K562 (cell line): ENCODE measurements at regions not wholly inside any gene's neighbourhood (a gene's known extent, or its start where the extent isn't known, plus 50 kb on each side); places are given as distances from the start of the nearest gene placed in this dataset.

Experiments
- ATAC-seq: fragments of 200-7000 bp; cut with Tn5 transposase; 3 replicates; pipeline ENCODE4 v1.9.1; 2020; ENCODE audit warnings: moderate library complexity
- BruUV-seq: library from RNA; stranded (reverse); fragments of 400-500 nt; replicated peaks from 2 replicates; lab custom pipeline; 2021; lab: Mats Ljungman, UMichigan
- CTCF ChIA-PET: fragments of 300-600 bp; formaldehyde crosslinking; extraction: SDS; loops from one replicate; lab custom pipeline; 2021; ENCODE audit warnings: low intra/inter-chr PET ratio; lab: Yijun Ruan, JAX
- POLR2A ChIA-PET: fragments of 300-600, 350-650 bp; sonication (Branson Sonifier 250); formaldehyde crosslinking; extraction: SDS; loops from one replicate; lab custom pipeline; 2021; ENCODE audit warnings: antibody characterized with exemption, inconsistent platforms; lab: Yijun Ruan, JAX
- DNase-seq, 4 experiments: peaks; one replicate each; pipeline versions ENCODE4 v3.0.0 to v3.0.0-alpha.2; 2011 to 2018; ENCODE audit warnings: low spot score in 3 of 4, mixed read lengths in 3 of 4; ENCODE audit errors: extremely low read depth in 1 of 4
- FAIRE-seq: peaks from 2 replicates; lab custom pipeline; 2011; peaks lifted over from hg19 to GRCh38; lab: Jason Lieb, UNC
- H2AFZ ChIP-seq: 2 replicates; pipeline ENCODE4 v1.6.0; 2011; ENCODE audit warnings: low read depth, low read length, control low read depth, inconsistent platforms
- H3K27ac ChIP-seq: fragments of 200-600 bp; 3 replicates; pipeline ENCODE4 v1.8.0; 2011; ENCODE audit warnings: low read depth, mild to moderate bottlenecking, control low read depth, inconsistent platforms, low read length, moderate library complexity, mixed read lengths; ENCODE audit errors: extremely low read depth
- H3K27me3 ChIP-seq, 2 experiments: fragments of 300-600 bp in 1 of 2; 2 replicates in 1 of 2; 3 replicates in 1 of 2; pipeline versions ENCODE4 v1.6.0 to v1.8.0; 2011; ENCODE audit warnings: inconsistent platforms in 2 of 2, low read length in 2 of 2, mild to moderate bottlenecking in 1 of 2, mixed read lengths in 1 of 2, moderate library complexity in 1 of 2; ENCODE audit not compliant: control insufficient read depth in 2 of 2, insufficient read depth in 2 of 2
- H3K36me3 ChIP-seq: fragments of 300-600 bp; 3 replicates; pipeline ENCODE4 v1.8.0; 2011; ENCODE audit warnings: mild to moderate bottlenecking, low read length, inconsistent platforms; ENCODE audit not compliant: control insufficient read depth, insufficient read depth
- H3K4me1 ChIP-seq, 2 experiments: fragments of 200-600 bp in 1 of 2; replicated peaks in 1 of 2; 2 replicates in 1 of 2; 3 replicates in 1 of 2; pipeline versions ENCODE4 v1.5.1 to v1.8.0; 2011; ENCODE audit warnings: inconsistent platforms in 2 of 2, low read length in 2 of 2, mild to moderate bottlenecking in 1 of 2, mixed read lengths in 1 of 2, moderate library complexity in 1 of 2; ENCODE audit not compliant: control insufficient read depth in 2 of 2, insufficient read depth in 2 of 2
- H3K4me2 ChIP-seq: 2 replicates; pipeline ENCODE4 v1.6.1; 2011; ENCODE audit warnings: low read length, control low read depth, inconsistent platforms, mixed read lengths; ENCODE audit not compliant: insufficient read depth
- H3K4me3 ChIP-seq: fragments of 200-600 bp; sonication (generic), shearing (Covaris generic); 2 replicates; pipeline ENCODE4 v1.5.1; 2016; ENCODE audit warnings: control low read depth, inconsistent platforms
- H3K79me2 ChIP-seq: fragments of 200-600 bp; 3 replicates; pipeline ENCODE4 v1.8.0; 2011; ENCODE audit warnings: low read length, inconsistent platforms; ENCODE audit not compliant: control insufficient read depth, insufficient read depth
- H3K9ac ChIP-seq, 2 experiments: 2 replicates each; pipeline versions ENCODE4 v1.6.0 to v1.6.1; 2011; ENCODE audit warnings: low read depth in 2 of 2, low read length in 2 of 2, control low read depth in 1 of 2, inconsistent platforms in 1 of 2, mild to moderate bottlenecking in 1 of 2, mixed read lengths in 1 of 2; ENCODE audit not compliant: insufficient read depth in 1 of 2
- H3K9me1 ChIP-seq: one replicate; pipeline ENCODE4 v1.6.0; 2011; ENCODE audit warnings: inconsistent platforms, mild to moderate bottlenecking, low read length, moderate library complexity; ENCODE audit not compliant: control insufficient read depth, insufficient read depth
- H3K9me3 ChIP-seq: replicated peaks from 2 replicates; pipeline ENCODE4 v1.5.1; 2011; ENCODE audit warnings: low read depth, low read length, inconsistent platforms; ENCODE audit not compliant: control insufficient read depth, insufficient read depth
- H4K20me1 ChIP-seq: replicated peaks from 2 replicates; pipeline ENCODE4 v1.6.1; 2011; ENCODE audit warnings: low read length, inconsistent platforms, mixed read lengths; ENCODE audit not compliant: control insufficient read depth, insufficient read depth
- BRCA1 ChIP-seq, 2 experiments: fragments of 450-650 bp in 1 of 2; sonication (generic) in 1 of 2; formaldehyde crosslinking in 1 of 2; IDR thresholded peaks; 2 replicates each; pipeline versions ENCODE4 v1.5.0 to v1.6.1; 2017 to 2020; ENCODE audit warnings: mild to moderate bottlenecking in 1 of 2, missing genetic modification reagents in 1 of 2
- HMG20B ChIP-seq: fragments of 250-450 bp; sonication (Bioruptor Pico); IDR thresholded peaks from 2 replicates; pipeline ENCODE4 v1.5.0; 2021; ENCODE audit warnings: mild to moderate bottlenecking
- NCOA6 ChIP-seq: fragments of 450-650 bp; IDR thresholded peaks from 2 replicates; pipeline ENCODE4 v1.6.1; 2017; ENCODE audit warnings: mild to moderate bottlenecking
- NR2F6 ChIP-seq: fragments of 450-650 bp; formaldehyde crosslinking; IDR thresholded peaks from 2 replicates; pipeline ENCODE4 v1.4.0; 2020; ENCODE audit warnings: mild to moderate bottlenecking
- PCBP1 ChIP-seq: fragments of 200-400 bp; formaldehyde crosslinking; IDR thresholded peaks from 2 replicates; pipeline ENCODE4 v1.6.1; 2018; ENCODE audit warnings: mild to moderate bottlenecking, low read depth, low read length; ENCODE audit not compliant: poor library complexity, severe bottlenecking
- PREB ChIP-seq: sonication (generic); formaldehyde crosslinking; IDR thresholded peaks from 2 replicates; pipeline ENCODE4 v1.8.1; 2023; ENCODE audit warnings: mild to moderate bottlenecking, missing genetic modification reagents
- SIX5 ChIP-seq, 2 experiments: IDR thresholded peaks; 2 replicates each; pipeline ENCODE4 v1.6.1; 2011; ENCODE audit warnings: low read length in 2 of 2, borderline replicate concordance in 1 of 2, low read depth in 1 of 2, mild to moderate bottlenecking in 1 of 2, moderate library complexity in 1 of 2; ENCODE audit not compliant: insufficient read depth in 1 of 2
- SMARCC2 ChIP-seq: fragments of 450-650 bp; IDR thresholded peaks from 2 replicates; pipeline ENCODE4 v1.6.1; 2017; ENCODE audit warnings: antibody characterized with exemption, moderate library complexity, mild to moderate bottlenecking, low read depth
- SRSF3 ChIP-seq: fragments of 200-400 bp; formaldehyde crosslinking; IDR thresholded peaks from 2 replicates; pipeline ENCODE4 v1.6.1; 2016; ENCODE audit warnings: mild to moderate bottlenecking, low read length, moderate library complexity; ENCODE audit not compliant: insufficient read depth
- TCFL5 ChIP-seq: fragments of 250-450 bp; sonication (Bioruptor Pico); conservative IDR thresholded peaks from 2 replicates; pipeline ENCODE4 v1.6.1; 2021; ENCODE audit warnings: mild to moderate bottlenecking, moderate library complexity, matching md5 sums
- ZNF354B ChIP-seq: fragments of 250-450 bp; sonication (Bioruptor Pico); IDR thresholded peaks from 2 replicates; pipeline ENCODE4 v1.4.0; 2020
- ZNF551 ChIP-seq: fragments of 250-450 bp; sonication (Bioruptor Pico); IDR thresholded peaks from 2 replicates; pipeline ENCODE4 v1.5.0; 2021; ENCODE audit warnings: mild to moderate bottlenecking, moderate library complexity
- WGBS: fragments of 100-300 bp; shearing (Covaris generic); methylation state at CpG from one replicate; pipeline ENCODE4 v1.1.6; 2016; ENCODE audit warnings: low coverage, mixed read lengths; ENCODE audit not compliant: insufficient coverage; ENCODE audit errors: missing lambda C conversion rate; 5-methylcytosine and 5-hydroxymethylcytosine counted together
- in situ Hi-C: fragments of 300-500 bp; cut with MboI; formaldehyde crosslinking; loops from 4 replicates; pipeline ENCODE4 v1.15.0; 2018; ENCODE audit warnings: inconsistent platforms, mixed read lengths
- intact Hi-C: fragments of 100-400 bp; cut with micrococcal nuclease; formaldehyde crosslinking; loops from 2 replicates; pipeline ENCODE4 v1.14.2; 2022
- TF ChIP-seq, protein P1 (sequence below): fragments of 450-650 bp; formaldehyde crosslinking; IDR thresholded peaks from 2 replicates; pipeline ENCODE4 v1.4.0; 2020; ENCODE audit warnings: mild to moderate bottlenecking, moderate library complexity

GRCh38 chr18:10045296-10045891 is 131.6 kb downstream of the VAPA start:
- TF ChIP-seq ZNF354B (CRISPR knock-in tag), result no peak
- TF ChIP-seq, protein P1, sequence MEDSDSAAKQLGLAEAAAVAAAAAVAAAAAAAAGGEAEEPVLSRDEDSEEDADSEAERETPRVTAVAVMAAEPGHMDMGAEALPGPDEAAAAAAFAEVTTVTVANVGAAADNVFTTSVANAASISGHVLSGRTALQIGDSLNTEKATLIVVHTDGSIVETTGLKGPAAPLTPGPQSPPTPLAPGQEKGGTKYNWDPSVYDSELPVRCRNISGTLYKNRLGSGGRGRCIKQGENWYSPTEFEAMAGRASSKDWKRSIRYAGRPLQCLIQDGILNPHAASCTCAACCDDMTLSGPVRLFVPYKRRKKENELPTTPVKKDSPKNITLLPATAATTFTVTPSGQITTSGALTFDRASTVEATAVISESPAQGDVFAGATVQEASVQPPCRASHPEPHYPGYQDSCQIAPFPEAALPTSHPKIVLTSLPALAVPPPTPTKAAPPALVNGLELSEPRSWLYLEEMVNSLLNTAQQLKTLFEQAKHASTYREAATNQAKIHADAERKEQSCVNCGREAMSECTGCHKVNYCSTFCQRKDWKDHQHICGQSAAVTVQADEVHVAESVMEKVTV (CRISPR knock-in tag), result no peak
- TF ChIP-seq SRSF3, result no peak
- no peak for TF ChIP-seq NR2F6
- TF ChIP-seq SIX5 (IDR thresholded peaks at IDR 0.05; ENCODE audit: borderline replicate concordance in 1 of 2, insufficient read depth in 1 of 2, low read depth in 1 of 2, low read length in 2 of 2), result no peak
- no peak for TF ChIP-seq NCOA6
- TF ChIP-seq PCBP1, result no peak
- no peak for TF ChIP-seq SMARCC2
- no peak for TF ChIP-seq PREB
- TF ChIP-seq ZNF551, result no peak
- no peak for TF ChIP-seq BRCA1 (IDR thresholded peaks at IDR 0.05)
- TF ChIP-seq BRCA1 (CRISPR knock-in tag; IDR thresholded peaks at IDR 0.05), result no peak
- TF ChIP-seq TCFL5 (CRISPR knock-in tag), result no peak
- no peak for TF ChIP-seq HMG20B (CRISPR knock-in tag)
- no peak for DNase-seq
- Histone ChIP-seq H3K4me1 (peaks cover 0 to 4% of the 10 kb centered on the region in 2 experiments; a peak in 1 of 5 replicates), H3K9me3 (no peaks in the 10 kb centered on the region), H4K20me1 (no peaks in the 10 kb centered on the region), H2AFZ (no peak overlapping the region), H3K9me1 (no peaks in the 10 kb centered on the region), H3K36me3 (no peaks in the 10 kb centered on the region), H3K27ac (no peak overlapping the region), H3K9ac (no peak overlapping the region), H3K4me3 (no peak overlapping the region), H3K27me3 (peaks cover 27 to 42% of the 10 kb centered on the region in 2 experiments), H3K4me2 (no peak overlapping the region), H3K79me2 (no peaks in the 10 kb centered on the region)
- CTCF ChIA-PET, result no interaction called here
- BruUV-seq, result no TSS peak
- WGBS, result 4% methylated on average over 23 of the region's 23 CpGs
- FAIRE-seq, result no peak
- peak; percentile 53; the same call in 2 of the 3 replicates for ATAC-seq
- POLR2A ChIA-PET, result interaction anchor here (0.6 to 0.9 kb wide), 2 partner anchors 97 to 823 kb away, joined by 3 to 4 read pairs; no protein-coding TSS in a partner anchor
- intact Hi-C loops, result no loop called here
- in situ Hi-C loops, result no loop called here
